H1 (cell line): ENCODE measurements at regions not wholly inside any gene's neighbourhood (a gene's known extent, or its start where the extent isn't known, plus 50 kb on each side); places are given as distances from the start of the nearest gene placed in this dataset.

Source experiments
- ASH2L ChIP-seq: fragments of 200-600, 300-600 bp; sonication (generic); IDR thresholded peaks from one replicate; pipeline ENCODE4 v1.7.1; 2017; ENCODE audit warnings: low read length
- ATF3 ChIP-seq: IDR thresholded peaks from 2 replicates; pipeline ENCODE4 v1.6.1; 2011; ENCODE audit warnings: low read depth, mild to moderate bottlenecking, low read length; ENCODE audit not compliant: insufficient read depth
- BCL11A ChIP-seq, 2 experiments: IDR thresholded peaks; one replicate each; pipeline ENCODE4 v1.6.1; 2011; ENCODE audit warnings: low read depth in 2 of 2, low read length in 2 of 2, mild to moderate bottlenecking in 2 of 2
- BRCA1 ChIP-seq: IDR thresholded peaks from 2 replicates; pipeline ENCODE4 v1.6.1; 2012; ENCODE audit warnings: low read depth, low read length, improper control_type of control experiment
- CHD7 ChIP-seq: fragments of 300-600 bp; sonication (generic); IDR thresholded peaks from 2 replicates; pipeline ENCODE4 v1.7.1; 2012; ENCODE audit warnings: low read length, moderate library complexity, mild to moderate bottlenecking, inconsistent platforms; ENCODE audit not compliant: insufficient replicate concordance
- PHF8 ChIP-seq: fragments of 200-600 bp; sonication (generic); conservative IDR thresholded peaks from 2 replicates; pipeline ENCODE4 v1.7.1; 2012; ENCODE audit warnings: low read depth, mild to moderate bottlenecking, inconsistent platforms, low read length, moderate library complexity
- POLR2A ChIP-seq, 2 experiments: IDR thresholded peaks; 1 replicate in 1 of 2; 2 replicates in 1 of 2; pipeline ENCODE4 v1.6.1; 2011; ENCODE audit warnings: low read depth in 2 of 2, low read length in 2 of 2, mild to moderate bottlenecking in 2 of 2; ENCODE audit errors: control extremely low read depth in 1 of 2
- RXRA ChIP-seq: IDR thresholded peaks from 2 replicates; pipeline ENCODE4 v1.6.1; 2011; ENCODE audit warnings: low read depth, mild to moderate bottlenecking, low read length, moderate library complexity; ENCODE audit not compliant: insufficient read depth
- TAF7 ChIP-seq: optimal IDR thresholded peaks from 2 replicates; pipeline ENCODE3; 2011; ENCODE audit warnings: low read depth, mild to moderate bottlenecking, inconsistent platforms, low read length, moderate library complexity, borderline replicate concordance
- USF2 ChIP-seq: IDR thresholded peaks from 2 replicates; pipeline ENCODE4 v1.6.1; 2011; ENCODE audit warnings: low read length, improper control_type of control experiment

GRCh38 chr6:111926731-111927302 lies 53.6 kb upstream of the FYN start (continued):
- TF ChIP-seq CHD7 (no peak), USF2 (no peak), RXRA (no peak), PHF8 (no peak), ATF3 (no peak), TAF7 (no peak), POLR2A (IDR thresholded peaks at IDR 0.05; ENCODE audit: control extremely low read depth in 1 of 2, low read depth in 2 of 2, low read length in 2 of 2) (no peak), ASH2L (no peak), BRCA1 (no peak), BCL11A (IDR thresholded peaks at IDR 0.05; ENCODE audit: low read depth in 2 of 2, low read length in 2 of 2) (no peak)
